ENCODE measurements at regions not wholly inside any gene's neighbourhood (a gene's known extent, or its start where the extent isn't known, plus 50 kb on each side); places are given as distances from the start of the nearest gene placed in this dataset.

GRCh38 chr2:190785334-190785733, 95.3 kb upstream of the GLS start:
- no peak for DNase-seq (ENCODE audit: low read depth)

- DNase-seq (ENCODE audit: low read depth): no peak
These were observed 94.0 kb upstream of the GLS start for GRCh38 chr2:190786404-190787166.

- no peak for DNase-seq (ENCODE audit: low read depth)
These were observed 92.8 kb upstream of the GLS start for GRCh38 chr2:190787743-190788235.

- DNase-seq (ENCODE audit: low read depth): no peak
These were observed 91.3 kb upstream of the GLS start for GRCh38 chr2:190789074-190790004.

GRCh38 chr2:190791347-190791975, 89.2 kb upstream of the GLS start:
- peak; percentile 69 for DNase-seq (ENCODE audit: low read depth)

GRCh38 chr2:190791976-190792575, 88.5 kb upstream of the GLS start:
- DNase-seq (ENCODE audit: low read depth): no peak

- no peak for DNase-seq (ENCODE audit: low read depth)
These were observed 87.4 kb upstream of the GLS start for GRCh38 chr2:190792956-190793888.

- DNase-seq (ENCODE audit: low read depth): no peak
These were observed 86.2 kb upstream of the GLS start for GRCh38 chr2:190794377-190794776.

GRCh38 chr2:190794790-190795189, 85.8 kb upstream of the GLS start:
- no peak for DNase-seq (ENCODE audit: low read depth)

GRCh38 chr2:190795686-190796085, 84.9 kb upstream of the GLS start:
- no peak for DNase-seq (ENCODE audit: low read depth)

GRCh38 chr2:190799999-190800398, 80.6 kb upstream of the GLS start:
- DNase-seq (ENCODE audit: low read depth): no peak

- no peak for DNase-seq (ENCODE audit: low read depth)
These were observed 80.1 kb upstream of the GLS start for GRCh38 chr2:190800528-190800927.

GRCh38 chr2:190802129-190802528, 78.5 kb upstream of the GLS start:
- DNase-seq (ENCODE audit: low read depth): no peak

- DNase-seq (ENCODE audit: low read depth): no peak
These were observed 77.9 kb upstream of the GLS start for GRCh38 chr2:190802626-190803209.

GRCh38 chr2:190804182-190804795, 76.3 kb upstream of the GLS start:
- DNase-seq (ENCODE audit: low read depth): no peak

GRCh38 chr2:190805126-190805525, 75.5 kb upstream of the GLS start:
- DNase-seq (ENCODE audit: low read depth): no peak

- no peak for DNase-seq (ENCODE audit: low read depth)
These were observed 74.8 kb upstream of the GLS start for GRCh38 chr2:190805843-190806242.

- no peak for DNase-seq (ENCODE audit: low read depth)
These were observed 72.7 kb upstream of the GLS start for GRCh38 chr2:190807886-190808285.

GRCh38 chr2:190809139-190809764, 71.4 kb upstream of the GLS start:
- no peak for DNase-seq (ENCODE audit: low read depth)
